HepG2 (cell line): ENCODE measurements at regions not wholly inside any gene's neighbourhood (a gene's known extent, or its start where the extent isn't known, plus 50 kb on each side); places are given as distances from the start of the nearest gene placed in this dataset.

Source experiments
- EHMT2 ChIP-seq: fragments of 200-600 bp; sonication (generic); IDR thresholded peaks from 2 replicates; pipeline ENCODE4 v1.7.0; 2017; ENCODE audit warnings: antibody characterized with exemption, low read depth, low read length, borderline replicate concordance
- HOMEZ ChIP-seq: IDR thresholded peaks from 2 replicates; pipeline ENCODE4 v1.6.1; 2016; ENCODE audit warnings: low read depth
- HOXA9 ChIP-seq: sonication (generic); formaldehyde crosslinking; IDR thresholded peaks from 2 replicates; pipeline ENCODE4 v1.8.1; 2022; ENCODE audit warnings: missing genetic modification reagents, mild to moderate bottlenecking, moderate library complexity, borderline replicate concordance
- LCORL ChIP-seq, 2 experiments: fragments of 450-650 bp in 1 of 2; sonication (generic) in 1 of 2; formaldehyde crosslinking in 1 of 2; IDR thresholded peaks; 2 replicates each; pipeline versions ENCODE4 v1.5.0 to v1.6.1; 2017 to 2020; ENCODE audit warnings: antibody characterized with exemption in 1 of 2, missing genetic modification reagents in 1 of 2
- MED8 ChIP-seq: sonication (generic); formaldehyde crosslinking; IDR thresholded peaks from 2 replicates; pipeline ENCODE4 v1.8.1; 2023; ENCODE audit warnings: mild to moderate bottlenecking, missing genetic modification reagents; ENCODE audit not compliant: insufficient replicate concordance
- MTERF4 ChIP-seq: sonication (generic); formaldehyde crosslinking; IDR thresholded peaks from 2 replicates; pipeline ENCODE4 v1.8.0; 2023; ENCODE audit warnings: mild to moderate bottlenecking, missing genetic modification reagents
- MXI1 ChIP-seq: IDR thresholded peaks from 3 replicates; pipeline ENCODE4 v1.6.1; 2012; ENCODE audit warnings: low read depth, low read length, inconsistent platforms, borderline replicate concordance
- NFE2 ChIP-seq: sonication (generic); formaldehyde crosslinking; IDR thresholded peaks from 2 replicates; pipeline ENCODE4 v1.4.0; 2020; ENCODE audit warnings: missing genetic modification reagents
- RAD51 ChIP-seq: fragments of 450-650 bp; IDR thresholded peaks from 2 replicates; pipeline ENCODE4 v1.6.1; 2016; ENCODE audit warnings: borderline replicate concordance
- RARA ChIP-seq: IDR thresholded peaks from 2 replicates; pipeline ENCODE4 v1.6.1; 2016; ENCODE audit warnings: missing genetic modification reagents, missing compliant biosample characterization
- SAP130 ChIP-seq: IDR thresholded peaks from 2 replicates; pipeline ENCODE4 v1.6.1; 2016; ENCODE audit warnings: low read depth
- SMC3 ChIP-seq: IDR thresholded peaks from 2 replicates; pipeline ENCODE4 v1.6.1; 2011; ENCODE audit warnings: low read length, improper control_type of control experiment
- STAG1 ChIP-seq: sonication (generic); formaldehyde crosslinking; IDR thresholded peaks from 2 replicates; pipeline ENCODE4 v1.4.0; 2020; ENCODE audit warnings: missing genetic modification reagents
- TCF7 ChIP-seq: sonication (generic); IDR thresholded peaks from 2 replicates; pipeline ENCODE4 v1.6.1; 2016; ENCODE audit warnings: antibody characterized with exemption, low read depth
- TERF1 ChIP-seq: sonication (generic); formaldehyde crosslinking; IDR thresholded peaks from 2 replicates; pipeline ENCODE4 v1.8.0; 2022; ENCODE audit warnings: mild to moderate bottlenecking, missing genetic modification reagents, moderate library complexity
- TMF1 ChIP-seq: sonication (generic); formaldehyde crosslinking; IDR thresholded peaks from 2 replicates; pipeline ENCODE4 v1.8.1; 2022; ENCODE audit warnings: low read depth, missing genetic modification reagents
- ZIK1 ChIP-seq: sonication (generic); formaldehyde crosslinking; IDR thresholded peaks from 2 replicates; pipeline ENCODE4 v1.5.0; 2020; ENCODE audit warnings: mild to moderate bottlenecking, low read depth, missing genetic modification reagents, borderline replicate concordance
- ZNF24 ChIP-seq: fragments of 450-650 bp; IDR thresholded peaks from 2 replicates; pipeline ENCODE4 v1.6.1; 2017; ENCODE audit warnings: antibody characterized with exemption, mild to moderate bottlenecking
- ZNF558 ChIP-seq: sonication (generic); formaldehyde crosslinking; IDR thresholded peaks from 2 replicates; pipeline ENCODE4 v1.9.0; 2022; ENCODE audit warnings: mild to moderate bottlenecking, missing genetic modification reagents, borderline replicate concordance
- ZNF572 ChIP-seq: sonication (generic); formaldehyde crosslinking; IDR thresholded peaks from 2 replicates; pipeline ENCODE4 v1.5.1; 2020; ENCODE audit warnings: mild to moderate bottlenecking, missing genetic modification reagents
- ZSCAN12 ChIP-seq: sonication (generic); formaldehyde crosslinking; IDR thresholded peaks from 2 replicates; pipeline ENCODE4 v1.9.0; 2021; ENCODE audit warnings: mild to moderate bottlenecking, missing genetic modification reagents
- TF ChIP-seq, protein P1 (sequence below): sonication (generic); formaldehyde crosslinking; IDR thresholded peaks from 2 replicates; pipeline ENCODE4 v1.4.0; 2020; ENCODE audit warnings: missing genetic modification reagents
- TF ChIP-seq, protein P2 (sequence below): sonication (generic); formaldehyde crosslinking; IDR thresholded peaks from 2 replicates; pipeline ENCODE4 v1.4.0; 2020; ENCODE audit warnings: missing genetic modification reagents, mild to moderate bottlenecking, borderline replicate concordance

GRCh38 chr15:66619152-66619903, 53.5 kb upstream of the LCTL start (continued):
- no peak for TF ChIP-seq ZNF558 (CRISPR knock-in tag)
- TF ChIP-seq MED8 (CRISPR knock-in tag) = no peak
- no peak for TF ChIP-seq HOMEZ
- TF ChIP-seq LCORL (IDR thresholded peaks at IDR 0.05) = no peak
- no peak for TF ChIP-seq LCORL (CRISPR knock-in tag; IDR thresholded peaks at IDR 0.05)
- TF ChIP-seq RAD51 = no peak
- TF ChIP-seq STAG1 (CRISPR knock-in tag) = peak; percentile 73
- TF ChIP-seq ZIK1 (CRISPR knock-in tag) = no peak
- TF ChIP-seq MTERF4 = no peak
- TF ChIP-seq HOXA9 (CRISPR knock-in tag) = no peak
- TF ChIP-seq TMF1 = no peak
- TF ChIP-seq, protein P1, sequence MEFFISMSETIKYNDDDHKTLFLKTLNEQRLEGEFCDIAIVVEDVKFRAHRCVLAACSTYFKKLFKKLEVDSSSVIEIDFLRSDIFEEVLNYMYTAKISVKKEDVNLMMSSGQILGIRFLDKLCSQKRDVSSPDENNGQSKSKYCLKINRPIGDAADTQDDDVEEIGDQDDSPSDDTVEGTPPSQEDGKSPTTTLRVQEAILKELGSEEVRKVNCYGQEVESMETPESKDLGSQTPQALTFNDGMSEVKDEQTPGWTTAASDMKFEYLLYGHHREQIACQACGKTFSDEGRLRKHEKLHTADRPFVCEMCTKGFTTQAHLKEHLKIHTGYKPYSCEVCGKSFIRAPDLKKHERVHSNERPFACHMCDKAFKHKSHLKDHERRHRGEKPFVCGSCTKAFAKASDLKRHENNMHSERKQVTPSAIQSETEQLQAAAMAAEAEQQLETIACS (CRISPR knock-in tag) = no peak
- no peak for TF ChIP-seq ZNF24
- TF ChIP-seq MXI1 = 0 out of 3 replicates have a peak, but pooled peaks have one; percentile 25
- TF ChIP-seq ZNF572 = no peak
- TF ChIP-seq ZSCAN12 (CRISPR knock-in tag) = no peak
- TF ChIP-seq, protein P2, sequence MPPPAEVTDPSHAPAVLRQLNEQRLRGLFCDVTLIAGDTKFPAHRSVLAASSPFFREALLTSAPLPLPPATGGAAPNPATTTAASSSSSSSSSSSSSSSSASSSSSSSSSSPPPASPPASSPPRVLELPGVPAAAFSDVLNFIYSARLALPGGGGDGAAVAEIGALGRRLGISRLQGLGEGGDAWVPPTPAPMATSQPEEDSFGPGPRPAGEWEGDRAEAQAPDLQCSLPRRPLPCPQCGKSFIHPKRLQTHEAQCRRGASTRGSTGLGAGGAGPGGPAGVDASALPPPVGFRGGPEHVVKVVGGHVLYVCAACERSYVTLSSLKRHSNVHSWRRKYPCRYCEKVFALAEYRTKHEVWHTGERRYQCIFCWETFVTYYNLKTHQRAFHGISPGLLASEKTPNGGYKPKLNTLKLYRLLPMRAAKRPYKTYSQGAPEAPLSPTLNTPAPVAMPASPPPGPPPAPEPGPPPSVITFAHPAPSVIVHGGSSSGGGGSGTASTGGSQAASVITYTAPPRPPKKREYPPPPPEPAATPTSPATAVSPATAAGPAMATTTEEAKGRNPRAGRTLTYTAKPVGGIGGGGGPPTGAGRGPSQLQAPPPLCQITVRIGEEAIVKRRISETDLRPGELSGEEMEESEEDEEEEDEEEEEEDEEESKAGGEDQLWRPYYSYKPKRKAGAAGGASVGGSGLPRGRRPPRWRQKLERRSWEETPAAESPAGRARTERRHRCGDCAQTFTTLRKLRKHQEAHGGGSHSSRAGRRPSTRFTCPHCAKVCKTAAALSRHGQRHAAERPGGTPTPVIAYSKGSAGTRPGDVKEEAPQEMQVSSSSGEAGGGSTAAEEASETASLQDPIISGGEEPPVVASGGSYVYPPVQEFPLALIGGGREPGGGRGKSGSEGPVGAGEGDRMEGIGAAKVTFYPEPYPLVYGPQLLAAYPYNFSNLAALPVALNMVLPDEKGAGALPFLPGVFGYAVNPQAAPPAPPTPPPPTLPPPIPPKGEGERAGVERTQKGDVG = no peak
- TF ChIP-seq TERF1 (CRISPR knock-in tag) = no peak
- TF ChIP-seq EHMT2 = no peak
- TF ChIP-seq TCF7 = no peak
- TF ChIP-seq SAP130 (CRISPR knock-in tag) = 0 out of 2 replicates have a peak, but pooled peaks have one; percentile 18
- no peak for TF ChIP-seq RARA
- no peak for TF ChIP-seq NFE2
- TF ChIP-seq SMC3 = peak; percentile 63
